H1 (cell line): ENCODE measurements at regions not wholly inside any gene's neighbourhood (a gene's known extent, or its start where the extent isn't known, plus 50 kb on each side); places are given as distances from the start of the nearest gene placed in this dataset.

Experiments used
- ATF3 ChIP-seq: IDR thresholded peaks from 2 replicates; pipeline ENCODE4 v1.6.1; 2011; ENCODE audit warnings: low read depth, mild to moderate bottlenecking, low read length; ENCODE audit not compliant: insufficient read depth
- BACH1 ChIP-seq: IDR thresholded peaks from 2 replicates; pipeline ENCODE4 v1.6.1; 2012; ENCODE audit warnings: low read length, improper control_type of control experiment
- EGR1 ChIP-seq: IDR thresholded peaks from 2 replicates; pipeline ENCODE4 v1.6.1; 2011; ENCODE audit warnings: low read depth, low read length, borderline replicate concordance
- SIN3A ChIP-seq, 2 experiments: IDR thresholded peaks in 1 of 2; conservative IDR thresholded peaks in 1 of 2; 2 replicates each; pipeline ENCODE4 v1.6.1; 2011 to 2012; ENCODE audit warnings: low read length in 2 of 2, improper control_type of control experiment in 1 of 2, low read depth in 1 of 2, mild to moderate bottlenecking in 1 of 2
- ZNF274 ChIP-seq: IDR thresholded peaks from 2 replicates; pipeline ENCODE4 v1.7.0; 2012; ENCODE audit warnings: low read length, borderline replicate concordance; ENCODE audit errors: extremely low read depth

GRCh38 chr9:119004618-119004990 lies 364.6 kb downstream of the BRINP1 start (continued):
- no peak for TF ChIP-seq ATF3
- no peak for TF ChIP-seq EGR1
- TF ChIP-seq BACH1 = no peak
- no peak for TF ChIP-seq SIN3A (conservative IDR thresholded peaks at IDR 0.05 in 1 of 2, IDR thresholded peaks at IDR 0.05 in 1 of 2; ENCODE audit: low read depth in 1 of 2, low read length in 2 of 2)
- no peak for TF ChIP-seq ZNF274
